CD4-positive, alpha-beta T cell treated with Interleukin-2 at 100 ng/mL for 4 hours (primary cell): ENCODE measurements at regions not wholly inside any gene's neighbourhood (a gene's known extent, or its start where the extent isn't known, plus 50 kb on each side); places are given as distances from the start of the nearest gene placed in this dataset.
"Not testable (repeated sequence)": the region's sequence is repeated elsewhere in the genome, so short reads cannot be mapped to it uniquely, and the experiment has no call there.

Experiments
- DNase-seq: peaks from one replicate; pipeline ENCODE4 v3.0.0-alpha.2; 2020; ENCODE audit warnings: low spot score

GRCh38 chr15:21024235-21024987, 158.3 kb upstream of the POTEB2 start:
- DNase-seq, result not testable (repeated sequence)

- not testable (repeated sequence) for DNase-seq
Observed at GRCh38 chr15:21018176-21018575, 152.1 kb upstream of the POTEB2 start.

GRCh38 chr15:21017326-21017725, 151.2 kb upstream of the POTEB2 start:
- not testable (repeated sequence) for DNase-seq

- not testable (repeated sequence) for DNase-seq
Observed at GRCh38 chr15:21016589-21016988, 150.5 kb upstream of the POTEB2 start.

- not testable (repeated sequence) for DNase-seq
Observed at GRCh38 chr15:21015171-21015570, 149.1 kb upstream of the POTEB2 start.

- DNase-seq, result not testable (repeated sequence)
Observed at GRCh38 chr15:21013308-21013707, 147.2 kb upstream of the POTEB2 start.

GRCh38 chr15:21009651-21010050, 143.5 kb upstream of the POTEB2 start:
- DNase-seq, result not testable (repeated sequence)

GRCh38 chr15:21003459-21003858, 137.3 kb upstream of the POTEB2 start:
- not testable (repeated sequence) for DNase-seq

GRCh38 chr15:21001950-21002349, 135.8 kb upstream of the POTEB2 start:
- DNase-seq, result not testable (repeated sequence)

- DNase-seq, result not testable (repeated sequence)
Observed at GRCh38 chr15:20991691-20992090, 125.6 kb upstream of the POTEB2 start.

- DNase-seq, result not testable (repeated sequence)
Observed at GRCh38 chr15:20991253-20991652, 125.1 kb upstream of the POTEB2 start.

GRCh38 chr15:20986775-20987174, 120.7 kb upstream of the POTEB2 start:
- not testable (repeated sequence) for DNase-seq

- DNase-seq, result not testable (repeated sequence)
Observed at GRCh38 chr15:20978057-20978456, 111.9 kb upstream of the POTEB2 start.

- not testable (repeated sequence) for DNase-seq
Observed at GRCh38 chr15:20972762-20973161, 106.6 kb upstream of the POTEB2 start.

GRCh38 chr15:20959299-20959698, 93.2 kb upstream of the POTEB2 start:
- not testable (repeated sequence) for DNase-seq

- not testable (repeated sequence) for DNase-seq
Observed at GRCh38 chr15:20929322-20929721, 63.2 kb upstream of the POTEB2 start.
